K562 (cell line): ENCODE measurements at regions not wholly inside any gene's neighbourhood (a gene's known extent, or its start where the extent isn't known, plus 50 kb on each side); places are given as distances from the start of the nearest gene placed in this dataset.
A peak's percentile ranks its signal among the peaks of the same experiment; 100 is the strongest.

Experiments
- ASH1L ChIP-seq: fragments of 450-650 bp; IDR thresholded peaks from 2 replicates; pipeline ENCODE4 v1.6.1; 2018; ENCODE audit warnings: borderline replicate concordance, mild to moderate bottlenecking, low read depth; ENCODE audit not compliant: partially characterized antibody
- ATF3 ChIP-seq, 2 experiments: fragments of 450-650 bp in 1 of 2; sonication (generic) in 1 of 2; formaldehyde crosslinking in 1 of 2; IDR thresholded peaks in 1 of 2; conservative IDR thresholded peaks in 1 of 2; 2 replicates each; pipeline versions ENCODE4 v1.6.1 to v1.8.1; 2016 to 2023; ENCODE audit warnings: mild to moderate bottlenecking in 2 of 2, moderate library complexity in 2 of 2, inconsistent platforms in 1 of 2, missing genetic modification reagents in 1 of 2
- BMI1 ChIP-seq: fragments of 150-350 bp; IDR thresholded peaks from 2 replicates; pipeline ENCODE4 v1.6.1; 2014; ENCODE audit warnings: low read length
- CBX5 ChIP-seq: IDR thresholded peaks from 2 replicates; pipeline ENCODE4 v1.6.1; 2014; ENCODE audit warnings: low read depth, borderline replicate concordance
- CREB5 ChIP-seq: fragments of 250-450 bp; sonication (Bioruptor Pico); IDR thresholded peaks from 2 replicates; pipeline ENCODE4 v1.5.0; 2020; ENCODE audit warnings: mild to moderate bottlenecking
- CXXC5 ChIP-seq: fragments of 250-450 bp; sonication (Bioruptor Pico); IDR thresholded peaks from 2 replicates; pipeline ENCODE4 v1.8.0; 2022; ENCODE audit warnings: inconsistent platforms, mild to moderate bottlenecking, moderate library complexity
- ETV5 ChIP-seq: sonication (generic); formaldehyde crosslinking; IDR thresholded peaks from 2 replicates; pipeline ENCODE4 v1.4.0; 2020; ENCODE audit warnings: low read depth, mild to moderate bottlenecking, missing genetic modification reagents
- MCM7 ChIP-seq, 2 experiments: fragments of 450-650 bp; IDR thresholded peaks; 2 replicates each; pipeline ENCODE4 v1.6.1; 2016 to 2018
- MTA1 ChIP-seq: fragments of 450-650 bp; IDR thresholded peaks from 2 replicates; pipeline ENCODE4 v1.6.1; 2017; ENCODE audit warnings: borderline replicate concordance
- NCOA4 ChIP-seq: fragments of 450-650 bp; IDR thresholded peaks from 2 replicates; pipeline ENCODE4 v1.6.1; 2018; ENCODE audit warnings: mild to moderate bottlenecking; ENCODE audit not compliant: partially characterized antibody
- NCOR1 ChIP-seq: fragments of 450-650 bp; IDR thresholded peaks from 2 replicates; pipeline ENCODE4 v1.6.1; 2016; ENCODE audit warnings: mild to moderate bottlenecking, moderate library complexity
- NFE2L1 ChIP-seq: fragments of 450-650 bp; IDR thresholded peaks from 2 replicates; pipeline ENCODE4 v1.6.1; 2016; ENCODE audit warnings: missing genetic modification characterization, low read depth, mild to moderate bottlenecking, missing compliant biosample characterization, moderate library complexity, borderline replicate concordance
- NUFIP1 ChIP-seq: fragments of 450-650 bp; IDR thresholded peaks from 2 replicates; pipeline ENCODE4 v1.6.1; 2018; ENCODE audit not compliant: partially characterized antibody
- RBBP5 ChIP-seq: fragments of 200-600 bp; sonication (generic); IDR thresholded peaks from 2 replicates; pipeline ENCODE4 v1.6.1; 2012; ENCODE audit warnings: borderline replicate concordance, mild to moderate bottlenecking, low read length, control low read depth, inconsistent platforms; ENCODE audit not compliant: insufficient read depth, poor library complexity, severe bottlenecking
- SRSF7 ChIP-seq: fragments of 200-400 bp; formaldehyde crosslinking; optimal IDR thresholded peaks from 2 replicates; pipeline ENCODE3; 2017; ENCODE audit warnings: mild to moderate bottlenecking, low read depth, low read length
- SRSF9 ChIP-seq: fragments of 200-400 bp; formaldehyde crosslinking; IDR thresholded peaks from 2 replicates; pipeline ENCODE4 v1.6.1; 2017; ENCODE audit warnings: low read depth, low read length, borderline replicate concordance
- ZEB2 ChIP-seq: fragments of 450-650 bp; IDR thresholded peaks from 2 replicates; pipeline ENCODE4 v1.6.1; 2016
- ZNF431 ChIP-seq: sonication (generic); formaldehyde crosslinking; IDR thresholded peaks from 2 replicates; pipeline ENCODE4 v1.8.0; 2022; ENCODE audit warnings: mild to moderate bottlenecking, missing genetic modification reagents
- ZNF444 ChIP-seq: fragments of 250-450 bp; sonication (Bioruptor Pico); IDR thresholded peaks from 2 replicates; pipeline ENCODE4 v1.4.0; 2020; ENCODE audit warnings: mild to moderate bottlenecking, moderate library complexity
- ZNF511 ChIP-seq: sonication (generic); formaldehyde crosslinking; IDR thresholded peaks from 2 replicates; pipeline ENCODE4 v1.8.0; 2022; ENCODE audit warnings: mild to moderate bottlenecking, missing genetic modification reagents
- ZNF609 ChIP-seq: sonication (generic); formaldehyde crosslinking; IDR thresholded peaks from 2 replicates; pipeline ENCODE4 v1.8.1; 2023; ENCODE audit warnings: missing genetic modification reagents, mild to moderate bottlenecking, borderline replicate concordance

GRCh38 chr9:129330711-129331492, 152.8 kb upstream of the IER5L start (continued):
- TF ChIP-seq ATF3 (IDR thresholded peaks at IDR 0.05) (peak; percentile 89), ATF3 (CRISPR knock-in tag; conservative IDR thresholded peaks at IDR 0.05) (peak; percentile 65; the same call in 1 of the 2 replicates), CXXC5 (CRISPR knock-in tag) (no peak), ZNF511 (CRISPR knock-in tag) (no peak), ZNF431 (no peak), RBBP5 (no peak), MCM7 (IDR thresholded peaks at IDR 0.05) (no peak), NCOR1 (no peak), NCOA4 (no peak), ZNF444 (CRISPR knock-in tag) (no peak), BMI1 (no peak), NFE2L1 (tag) (no peak), ASH1L (no peak), SRSF9 (no peak), CREB5 (CRISPR knock-in tag) (no peak), ETV5 (CRISPR knock-in tag) (no peak), ZEB2 (peak; percentile 62; the same call in 1 of the 2 replicates), MTA1 (no peak), NUFIP1 (no peak), SRSF7 (no peak), CBX5 (peak; percentile 83), ZNF609 (no peak)
